GM23338 (cell line): ENCODE measurements at regions not wholly inside any gene's neighbourhood (a gene's known extent, or its start where the extent isn't known, plus 50 kb on each side); places are given as distances from the start of the nearest gene placed in this dataset.

Experiments
- ATAC-seq: fragments of 200-7000 bp; cut with Tn5 transposase; 3 replicates; pipeline ENCODE4 v1.9.1; 2020
- DNase-seq: peaks from one replicate; pipeline ENCODE4 v3.0.0-alpha.2; 2015; ENCODE audit warnings: low spot score
- H2AFZ ChIP-seq: fragments of 200-600 bp; sonication (generic); 2 replicates; pipeline ENCODE4 v1.8.0; 2016; ENCODE audit warnings: antibody characterized with exemption, mild to moderate bottlenecking, moderate library complexity
- H3F3A ChIP-seq: fragments of 200-600 bp; sonication (generic); replicated peaks from 2 replicates; pipeline ENCODE4 v1.8.0; 2017; ENCODE audit warnings: antibody characterized with exemption, mixed run types, low read depth
- H3K27ac ChIP-seq: fragments of 200-600 bp; sonication (generic); 2 replicates; pipeline ENCODE4 v1.6.1; 2016; ENCODE audit warnings: low read depth
- H3K27me3 ChIP-seq: fragments of 200-600 bp; sonication (generic); 2 replicates; pipeline ENCODE4 v1.8.0; 2016; ENCODE audit warnings: mild to moderate bottlenecking, mixed run types, moderate library complexity; ENCODE audit not compliant: insufficient read depth
- H3K36me3 ChIP-seq: fragments of 200-600 bp; sonication (generic); 2 replicates; pipeline ENCODE4 v1.8.0; 2016; ENCODE audit warnings: mild to moderate bottlenecking; ENCODE audit not compliant: insufficient read depth
- H3K4me1 ChIP-seq: fragments of 200-600 bp; sonication (generic); 2 replicates; pipeline ENCODE4 v1.8.0; 2016; ENCODE audit warnings: mild to moderate bottlenecking, moderate library complexity; ENCODE audit not compliant: insufficient read depth
- H3K4me2 ChIP-seq: fragments of 200-600 bp; sonication (generic); 2 replicates; pipeline ENCODE4 v1.7.1; 2017; ENCODE audit warnings: mixed run types
- H3K4me3 ChIP-seq: fragments of 200-600 bp; sonication (generic); 2 replicates; pipeline ENCODE4 v1.6.1; 2016; ENCODE audit warnings: mixed run types
- H3K79me2 ChIP-seq: fragments of 200-600 bp; sonication (generic); replicated peaks from 2 replicates; pipeline ENCODE4 v1.8.0; 2017; ENCODE audit warnings: mild to moderate bottlenecking; ENCODE audit not compliant: insufficient read depth
- H3K9me2 ChIP-seq: fragments of 200-600 bp; sonication (generic); 2 replicates; pipeline ENCODE4 v1.8.0; 2017; ENCODE audit not compliant: insufficient read depth
- H4K20me1 ChIP-seq: fragments of 200-600 bp; sonication (generic); replicated peaks from 2 replicates; pipeline ENCODE4 v1.8.0; 2017; ENCODE audit warnings: mild to moderate bottlenecking; ENCODE audit not compliant: insufficient read depth
- H3K27ac Mint-ChIP-seq: 2 replicates; pipeline ENCODE4 v1.8.0; 2020; ENCODE audit warnings: inconsistent platforms, mild to moderate bottlenecking, moderate library complexity, mixed read lengths
- H3K27me3 Mint-ChIP-seq: 3 replicates; pipeline ENCODE4 v1.8.0; 2022; ENCODE audit warnings: low read depth, mild to moderate bottlenecking, moderate library complexity, mixed read lengths, inconsistent platforms; ENCODE audit not compliant: insufficient read depth, poor library complexity
- H3K36me3 Mint-ChIP-seq: 3 replicates; pipeline ENCODE4 v1.8.0; 2021; ENCODE audit warnings: low read depth, mild to moderate bottlenecking, inconsistent platforms, moderate library complexity, mixed read lengths
- H3K4me1 Mint-ChIP-seq: 3 replicates; pipeline ENCODE4 v1.8.0; 2020; ENCODE audit warnings: mild to moderate bottlenecking, inconsistent platforms, mixed read lengths
- H3K4me3 Mint-ChIP-seq: 3 replicates; pipeline ENCODE4 v1.8.0; 2021; ENCODE audit warnings: moderate library complexity, mild to moderate bottlenecking, inconsistent platforms, mixed read lengths
- H3K9me3 Mint-ChIP-seq: 3 replicates; pipeline ENCODE4 v1.8.0; 2020; ENCODE audit warnings: moderate library complexity, mild to moderate bottlenecking, inconsistent platforms, mixed read lengths
- CREB1 ChIP-seq: fragments of 250-450 bp; sonication (Bioruptor Pico); IDR thresholded peaks from 2 replicates; pipeline ENCODE4 v1.5.0; 2020; ENCODE audit warnings: low read depth, mild to moderate bottlenecking, moderate library complexity
- EZH2 ChIP-seq: fragments of 200-600 bp; sonication (generic); IDR thresholded peaks from one replicate; pipeline ENCODE4 v1.8.0; 2017; ENCODE audit warnings: antibody characterized with exemption, mild to moderate bottlenecking, low read depth; ENCODE audit not compliant: unreplicated experiment
- EZH2phosphoT487 ChIP-seq: fragments of 200-600 bp; sonication (generic); IDR thresholded peaks from one replicate; pipeline ENCODE4 v1.8.1; 2018; ENCODE audit warnings: antibody characterized with exemption; ENCODE audit not compliant: unreplicated experiment
- JUNB ChIP-seq: IDR thresholded peaks from one replicate; pipeline ENCODE4 v1.6.1; 2016; ENCODE audit warnings: antibody characterized with exemption; ENCODE audit not compliant: unreplicated experiment
- NANOG ChIP-seq: IDR thresholded peaks from 2 replicates; pipeline ENCODE4 v1.6.1; 2016; ENCODE audit warnings: antibody characterized with exemption, borderline replicate concordance
- POLR2AphosphoS5 ChIP-seq: IDR thresholded peaks from 2 replicates; pipeline ENCODE4 v1.6.1; 2016; ENCODE audit warnings: antibody characterized with exemption, low read depth
- STAT1 ChIP-seq: IDR thresholded peaks from one replicate; pipeline ENCODE4 v1.6.1; 2016; ENCODE audit warnings: antibody characterized with exemption; ENCODE audit not compliant: unreplicated experiment
- ZNF114 ChIP-seq: fragments of 250-450 bp; sonication (Bioruptor Pico); IDR thresholded peaks from 2 replicates; pipeline ENCODE4 v1.5.0; 2020; ENCODE audit warnings: mild to moderate bottlenecking, moderate library complexity
- ZNF331 ChIP-seq: fragments of 250-450 bp; sonication (Bioruptor Pico); IDR thresholded peaks from 2 replicates; pipeline ENCODE4 v1.5.0; 2020; ENCODE audit warnings: low read depth, mild to moderate bottlenecking, moderate library complexity
- TF ChIP-seq, protein P1 (sequence below): IDR thresholded peaks from one replicate; pipeline ENCODE4 v1.6.1; 2018; ENCODE audit warnings: antibody characterized with exemption; ENCODE audit not compliant: unreplicated experiment
- TF ChIP-seq, protein P2 (sequence below): IDR thresholded peaks from 2 replicates; pipeline ENCODE4 v1.6.1; 2016; ENCODE audit warnings: antibody characterized with exemption
- TF ChIP-seq, protein P3 (sequence below): fragments of 250-450 bp; sonication (Bioruptor Pico); IDR thresholded peaks from 2 replicates; pipeline ENCODE4 v1.5.0; 2020; ENCODE audit warnings: mild to moderate bottlenecking, moderate library complexity

DNA sequence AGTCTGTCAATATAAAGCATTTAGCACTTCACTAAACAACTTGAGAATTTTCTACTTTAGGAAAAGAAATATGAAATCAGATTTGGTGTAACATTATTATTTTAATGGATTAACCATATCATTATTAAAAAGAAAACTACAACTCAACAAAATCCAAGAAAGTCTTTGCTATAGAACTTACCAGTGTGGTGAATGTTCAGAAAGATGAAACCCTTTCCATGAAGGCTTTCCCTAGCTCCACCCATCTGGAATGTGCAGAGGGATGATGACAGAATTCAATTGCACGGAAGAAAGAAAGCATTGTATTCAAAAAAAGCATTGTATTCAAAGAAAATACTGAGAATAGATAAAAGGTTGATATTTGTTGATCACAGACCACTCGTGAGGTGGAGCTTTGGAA, 328.6 kb upstream of the NUDT12 start:
- Mint-ChIP-seq H3K36me3 (no peaks in the 10 kb centered on the region), H3K27me3 (no peaks in the 10 kb centered on the region), H3K9me3 (no peaks in the 10 kb centered on the region), H3K4me1 (peaks cover 5% of the 10 kb centered on the region; the same call in 2 of the 3 replicates), H3K27ac (no peak overlapping the region), H3K4me3 (no peak overlapping the region)
- no peak overlapping the region for H3K4me3 ChIP-seq
- no peak overlapping the region for H3K4me2 ChIP-seq
- H3K36me3 ChIP-seq = no peaks in the 10 kb centered on the region
- H2AFZ ChIP-seq = no peak overlapping the region
- H3K27ac ChIP-seq = no peak overlapping the region
- DNase-seq (no peak), ATAC-seq (no peak)
- no peaks in the 10 kb centered on the region for H3K9me2 ChIP-seq
- no peaks in the 10 kb centered on the region for H3F3A ChIP-seq
- H3K27me3 ChIP-seq = no peaks in the 10 kb centered on the region
- no peak for TF ChIP-seq EZH2phosphoT487
- no peak for TF ChIP-seq POLR2AphosphoS5
- no peak for TF ChIP-seq EZH2
- no peak for TF ChIP-seq JUNB
- TF ChIP-seq, protein P1, sequence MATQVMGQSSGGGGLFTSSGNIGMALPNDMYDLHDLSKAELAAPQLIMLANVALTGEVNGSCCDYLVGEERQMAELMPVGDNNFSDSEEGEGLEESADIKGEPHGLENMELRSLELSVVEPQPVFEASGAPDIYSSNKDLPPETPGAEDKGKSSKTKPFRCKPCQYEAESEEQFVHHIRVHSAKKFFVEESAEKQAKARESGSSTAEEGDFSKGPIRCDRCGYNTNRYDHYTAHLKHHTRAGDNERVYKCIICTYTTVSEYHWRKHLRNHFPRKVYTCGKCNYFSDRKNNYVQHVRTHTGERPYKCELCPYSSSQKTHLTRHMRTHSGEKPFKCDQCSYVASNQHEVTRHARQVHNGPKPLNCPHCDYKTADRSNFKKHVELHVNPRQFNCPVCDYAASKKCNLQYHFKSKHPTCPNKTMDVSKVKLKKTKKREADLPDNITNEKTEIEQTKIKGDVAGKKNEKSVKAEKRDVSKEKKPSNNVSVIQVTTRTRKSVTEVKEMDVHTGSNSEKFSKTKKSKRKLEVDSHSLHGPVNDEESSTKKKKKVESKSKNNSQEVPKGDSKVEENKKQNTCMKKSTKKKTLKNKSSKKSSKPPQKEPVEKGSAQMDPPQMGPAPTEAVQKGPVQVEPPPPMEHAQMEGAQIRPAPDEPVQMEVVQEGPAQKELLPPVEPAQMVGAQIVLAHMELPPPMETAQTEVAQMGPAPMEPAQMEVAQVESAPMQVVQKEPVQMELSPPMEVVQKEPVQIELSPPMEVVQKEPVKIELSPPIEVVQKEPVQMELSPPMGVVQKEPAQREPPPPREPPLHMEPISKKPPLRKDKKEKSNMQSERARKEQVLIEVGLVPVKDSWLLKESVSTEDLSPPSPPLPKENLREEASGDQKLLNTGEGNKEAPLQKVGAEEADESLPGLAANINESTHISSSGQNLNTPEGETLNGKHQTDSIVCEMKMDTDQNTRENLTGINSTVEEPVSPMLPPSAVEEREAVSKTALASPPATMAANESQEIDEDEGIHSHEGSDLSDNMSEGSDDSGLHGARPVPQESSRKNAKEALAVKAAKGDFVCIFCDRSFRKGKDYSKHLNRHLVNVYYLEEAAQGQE = no peak
- no peak for TF ChIP-seq ZNF114 (CRISPR knock-in tag)
- no peak for TF ChIP-seq STAT1
- TF ChIP-seq ZNF331 (CRISPR knock-in tag) = no peak
- TF ChIP-seq, protein P2, sequence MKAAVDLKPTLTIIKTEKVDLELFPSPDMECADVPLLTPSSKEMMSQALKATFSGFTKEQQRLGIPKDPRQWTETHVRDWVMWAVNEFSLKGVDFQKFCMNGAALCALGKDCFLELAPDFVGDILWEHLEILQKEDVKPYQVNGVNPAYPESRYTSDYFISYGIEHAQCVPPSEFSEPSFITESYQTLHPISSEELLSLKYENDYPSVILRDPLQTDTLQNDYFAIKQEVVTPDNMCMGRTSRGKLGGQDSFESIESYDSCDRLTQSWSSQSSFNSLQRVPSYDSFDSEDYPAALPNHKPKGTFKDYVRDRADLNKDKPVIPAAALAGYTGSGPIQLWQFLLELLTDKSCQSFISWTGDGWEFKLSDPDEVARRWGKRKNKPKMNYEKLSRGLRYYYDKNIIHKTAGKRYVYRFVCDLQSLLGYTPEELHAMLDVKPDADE = no peak
- no peak for TF ChIP-seq NANOG
- TF ChIP-seq CREB1 (CRISPR knock-in tag) = no peak
- TF ChIP-seq, protein P3, sequence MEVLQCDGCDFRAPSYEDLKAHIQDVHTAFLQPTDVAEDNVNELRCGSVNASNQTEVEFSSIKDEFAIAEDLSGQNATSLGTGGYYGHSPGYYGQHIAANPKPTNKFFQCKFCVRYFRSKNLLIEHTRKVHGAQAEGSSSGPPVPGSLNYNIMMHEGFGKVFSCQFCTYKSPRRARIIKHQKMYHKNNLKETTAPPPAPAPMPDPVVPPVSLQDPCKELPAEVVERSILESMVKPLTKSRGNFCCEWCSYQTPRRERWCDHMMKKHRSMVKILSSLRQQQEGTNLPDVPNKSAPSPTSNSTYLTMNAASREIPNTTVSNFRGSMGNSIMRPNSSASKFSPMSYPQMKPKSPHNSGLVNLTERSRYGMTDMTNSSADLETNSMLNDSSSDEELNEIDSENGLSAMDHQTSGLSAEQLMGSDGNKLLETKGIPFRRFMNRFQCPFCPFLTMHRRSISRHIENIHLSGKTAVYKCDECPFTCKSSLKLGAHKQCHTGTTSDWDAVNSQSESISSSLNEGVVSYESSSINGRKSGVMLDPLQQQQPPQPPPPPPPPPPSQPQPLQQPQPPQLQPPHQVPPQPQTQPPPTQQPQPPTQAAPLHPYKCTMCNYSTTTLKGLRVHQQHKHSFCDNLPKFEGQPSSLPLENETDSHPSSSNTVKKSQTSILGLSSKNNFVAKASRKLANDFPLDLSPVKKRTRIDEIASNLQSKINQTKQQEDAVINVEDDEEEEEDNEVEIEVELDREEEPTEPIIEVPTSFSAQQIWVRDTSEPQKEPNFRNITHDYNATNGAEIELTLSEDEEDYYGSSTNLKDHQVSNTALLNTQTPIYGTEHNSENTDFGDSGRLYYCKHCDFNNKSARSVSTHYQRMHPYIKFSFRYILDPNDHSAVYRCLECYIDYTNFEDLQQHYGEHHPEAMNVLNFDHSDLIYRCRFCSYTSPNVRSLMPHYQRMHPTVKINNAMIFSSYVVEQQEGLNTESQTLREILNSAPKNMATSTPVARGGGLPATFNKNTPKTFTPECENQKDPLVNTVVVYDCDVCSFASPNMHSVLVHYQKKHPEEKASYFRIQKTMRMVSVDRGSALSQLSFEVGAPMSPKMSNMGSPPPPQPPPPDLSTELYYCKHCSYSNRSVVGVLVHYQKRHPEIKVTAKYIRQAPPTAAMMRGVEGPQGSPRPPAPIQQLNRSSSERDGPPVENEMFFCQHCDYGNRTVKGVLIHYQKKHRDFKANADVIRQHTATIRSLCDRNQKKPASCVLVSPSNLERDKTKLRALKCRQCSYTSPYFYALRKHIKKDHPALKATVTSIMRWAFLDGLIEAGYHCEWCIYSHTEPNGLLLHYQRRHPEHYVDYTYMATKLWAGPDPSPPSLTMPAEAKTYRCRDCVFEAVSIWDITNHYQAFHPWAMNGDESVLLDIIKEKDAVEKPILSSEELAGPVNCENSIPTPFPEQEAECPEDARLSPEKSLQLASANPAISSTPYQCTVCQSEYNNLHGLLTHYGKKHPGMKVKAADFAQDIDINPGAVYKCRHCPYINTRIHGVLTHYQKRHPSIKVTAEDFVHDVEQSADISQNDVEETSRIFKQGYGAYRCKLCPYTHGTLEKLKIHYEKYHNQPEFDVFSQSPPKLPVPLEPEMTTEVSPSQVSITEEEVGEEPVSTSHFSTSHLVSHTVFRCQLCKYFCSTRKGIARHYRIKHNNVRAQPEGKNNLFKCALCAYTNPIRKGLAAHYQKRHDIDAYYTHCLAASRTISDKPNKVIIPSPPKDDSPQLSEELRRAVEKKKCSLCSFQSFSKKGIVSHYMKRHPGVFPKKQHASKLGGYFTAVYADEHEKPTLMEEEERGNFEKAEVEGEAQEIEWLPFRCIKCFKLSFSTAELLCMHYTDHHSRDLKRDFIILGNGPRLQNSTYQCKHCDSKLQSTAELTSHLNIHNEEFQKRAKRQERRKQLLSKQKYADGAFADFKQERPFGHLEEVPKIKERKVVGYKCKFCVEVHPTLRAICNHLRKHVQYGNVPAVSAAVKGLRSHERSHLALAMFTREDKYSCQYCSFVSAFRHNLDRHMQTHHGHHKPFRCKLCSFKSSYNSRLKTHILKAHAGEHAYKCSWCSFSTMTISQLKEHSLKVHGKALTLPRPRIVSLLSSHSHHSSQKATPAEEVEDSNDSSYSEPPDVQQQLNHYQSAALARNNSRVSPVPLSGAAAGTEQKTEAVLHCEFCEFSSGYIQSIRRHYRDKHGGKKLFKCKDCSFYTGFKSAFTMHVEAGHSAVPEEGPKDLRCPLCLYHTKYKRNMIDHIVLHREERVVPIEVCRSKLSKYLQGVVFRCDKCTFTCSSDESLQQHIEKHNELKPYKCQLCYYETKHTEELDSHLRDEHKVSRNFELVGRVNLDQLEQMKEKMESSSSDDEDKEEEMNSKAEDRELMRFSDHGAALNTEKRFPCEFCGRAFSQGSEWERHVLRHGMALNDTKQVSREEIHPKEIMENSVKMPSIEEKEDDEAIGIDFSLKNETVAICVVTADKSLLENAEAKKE (CRISPR knock-in tag) = no peak
- H4K20me1 ChIP-seq = no peaks in the 10 kb centered on the region
- no peaks in the 10 kb centered on the region for H3K4me1 ChIP-seq
- no peaks in the 10 kb centered on the region for H3K79me2 ChIP-seq
